GM11168 (cell line): ENCODE measurements at regions not wholly inside any gene's neighbourhood (a gene's known extent, or its start where the extent isn't known, plus 50 kb on each side); places are given as distances from the start of the nearest gene placed in this dataset.
"Not testable (repeated sequence)": the region's sequence is repeated elsewhere in the genome, so short reads cannot be mapped to it uniquely, and the experiment has no call there.

Experiments used
- in situ Hi-C: fragments of 300-500 bp; cut with MboI; formaldehyde crosslinking; loops from one replicate; pipeline ENCODE4 v1.12.0; 2022; ENCODE audit warnings: low sequenced_read_pairs; ENCODE audit not compliant: unreplicated experiment

- in situ Hi-C loops: no loop called here
These were observed 70.1 kb downstream of the FBXO4 start for GRCh38 chr5:41995193-41995592.

DNA sequence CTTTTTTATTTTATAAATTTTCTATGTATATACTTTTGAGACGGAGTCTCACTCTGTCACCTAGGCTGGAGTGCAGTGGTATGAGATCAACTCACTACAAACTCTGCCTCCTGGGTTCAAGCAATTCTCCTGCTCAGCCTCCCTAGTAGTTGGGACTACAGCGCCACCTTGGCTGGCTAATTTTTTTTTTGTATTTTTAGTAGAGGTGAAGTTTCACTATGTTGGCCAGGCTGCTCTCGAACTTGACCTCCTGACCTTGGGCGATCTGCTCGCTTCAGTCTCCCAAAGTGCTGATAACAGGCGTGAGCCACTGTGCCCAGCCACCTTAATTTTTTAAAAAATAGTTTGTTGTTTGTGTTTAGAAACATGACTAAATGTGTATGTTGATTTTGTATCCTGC lies 76.6 kb downstream of the FBXO4 start:
- in situ Hi-C loops: no loop called here

DNA sequence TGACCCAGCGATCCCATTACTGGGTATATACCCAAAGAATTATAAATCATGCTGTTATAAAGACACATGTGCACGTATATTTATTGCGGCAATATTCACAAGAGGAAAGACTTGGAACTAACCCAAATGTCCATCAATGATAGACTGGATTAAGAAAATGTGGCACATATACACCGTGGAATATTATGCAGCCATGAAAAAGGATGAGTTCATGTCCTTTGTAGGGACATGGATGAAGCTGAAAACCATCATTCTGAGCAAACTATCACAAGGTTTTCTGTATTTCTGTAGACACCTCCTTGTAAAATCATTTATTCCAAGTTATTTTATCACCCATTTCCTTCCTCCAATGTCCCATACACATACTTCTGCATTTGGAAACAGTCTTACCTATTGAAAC lies 78.8 kb downstream of the FBXO4 start:
- in situ Hi-C loops: not testable (repeated sequence)

- in situ Hi-C loops: no loop called here
These were observed 80.6 kb downstream of the FBXO4 start for GRCh38 chr5:42005561-42006153.

GRCh38 chr5:42013561-42013960 lies 88.5 kb downstream of the FBXO4 start:
- in situ Hi-C loops: no loop called here

DNA sequence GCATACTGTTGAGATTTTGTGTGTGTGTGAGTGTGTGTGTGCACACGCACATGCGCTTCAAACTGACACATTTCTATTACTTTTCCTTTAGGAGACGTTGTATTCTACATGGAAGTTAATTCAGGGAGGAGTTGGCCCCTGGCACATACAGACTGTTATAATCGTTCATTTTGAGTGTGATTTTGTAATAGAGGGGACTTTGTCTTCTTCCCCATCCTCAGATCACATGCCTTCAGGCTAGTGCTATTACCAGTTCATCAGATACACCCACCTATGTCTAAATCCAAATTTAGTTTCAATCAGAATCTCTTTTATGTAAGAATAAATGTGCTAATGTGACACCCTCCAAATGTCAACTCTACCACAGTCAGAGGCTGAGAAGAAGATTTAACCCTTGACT lies 90.2 kb downstream of the FBXO4 start:
- in situ Hi-C loops: no loop called here

DNA sequence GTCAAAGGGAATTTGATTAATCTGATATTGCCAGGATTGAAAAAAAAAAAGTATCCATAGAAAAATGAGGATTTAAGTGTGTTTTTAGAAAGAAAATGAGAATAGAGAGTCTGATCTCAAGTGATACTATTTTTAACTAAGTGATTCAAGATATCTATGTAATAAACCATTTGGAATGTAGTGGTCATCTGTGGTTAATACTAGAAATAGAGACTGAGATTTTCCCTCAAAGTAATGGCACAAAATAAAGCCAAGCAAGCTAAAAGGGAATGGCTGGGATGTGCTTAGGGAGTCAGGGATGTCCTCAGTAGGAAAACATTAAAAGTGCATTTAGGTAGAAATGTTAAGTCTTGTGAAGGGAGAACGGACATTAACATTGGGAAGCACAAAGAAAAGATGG lies 90.6 kb downstream of the FBXO4 start:
- in situ Hi-C loops: no loop called here

DNA sequence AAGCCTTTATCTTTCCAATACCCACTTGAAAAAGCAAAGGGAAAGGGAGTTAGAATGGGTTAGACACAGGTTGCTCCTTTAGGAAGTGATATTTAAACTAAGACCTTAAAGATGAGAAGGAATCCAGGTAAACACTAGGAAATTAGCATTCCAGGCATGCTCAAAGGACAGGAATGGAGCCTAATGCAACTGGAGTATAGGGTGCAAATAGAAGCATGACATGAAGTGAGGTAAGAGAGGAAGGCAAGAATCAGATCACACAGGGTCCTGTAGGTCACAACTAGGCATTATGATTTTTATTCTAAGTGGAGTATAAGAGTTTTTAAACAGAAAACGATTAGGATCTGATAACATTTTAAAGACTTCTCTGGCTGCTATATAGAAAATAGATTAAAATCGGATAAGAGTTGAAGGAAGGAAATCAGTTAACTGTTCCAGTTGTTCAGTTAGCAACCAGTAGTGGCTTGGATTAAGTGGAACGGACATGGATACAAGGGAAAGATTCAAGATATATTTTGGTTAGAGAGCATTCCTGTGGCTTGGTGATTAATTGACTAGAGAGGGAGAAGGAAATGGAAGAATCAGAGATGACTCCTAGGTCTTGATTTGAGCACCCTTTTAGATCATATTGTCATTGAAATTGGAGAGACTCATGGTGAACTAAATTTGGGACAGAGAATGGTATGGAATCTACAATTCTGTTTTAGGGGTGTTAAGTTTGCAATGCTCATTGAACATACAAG lies 95.9 kb downstream of the FBXO4 start:
- in situ Hi-C loops: no loop called here

- in situ Hi-C loops: no loop called here
These were observed 96.8 kb downstream of the FBXO4 start for GRCh38 chr5:42021923-42022322.

DNA sequence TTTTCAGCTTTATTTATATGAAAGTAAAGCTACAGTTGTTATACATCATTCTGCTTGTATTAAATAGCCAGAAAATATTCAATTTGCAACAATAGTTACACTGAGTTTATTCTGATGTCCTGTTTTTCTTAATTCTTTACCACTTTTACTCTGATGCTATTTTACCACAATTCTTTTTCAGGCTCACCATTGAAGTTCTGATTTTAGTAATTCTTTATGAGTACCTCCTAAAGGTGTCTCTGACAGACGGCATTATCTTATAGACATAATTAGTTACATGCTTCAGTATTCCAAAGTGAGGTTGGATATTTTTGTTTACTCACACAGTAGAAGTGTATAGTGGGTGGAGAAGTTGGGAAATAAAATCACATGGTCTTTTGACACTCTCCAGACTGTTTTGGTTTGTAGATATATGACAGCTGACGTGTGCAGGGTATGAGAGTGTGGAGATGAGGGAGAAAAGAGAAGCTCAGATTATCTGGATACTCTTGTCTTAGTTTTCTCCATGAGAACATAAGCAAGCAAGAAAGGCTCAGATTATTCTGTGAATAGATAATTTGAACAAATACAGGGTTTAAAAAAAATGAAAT lies 97.4 kb downstream of the FBXO4 start:
- in situ Hi-C loops: no loop called here

DNA sequence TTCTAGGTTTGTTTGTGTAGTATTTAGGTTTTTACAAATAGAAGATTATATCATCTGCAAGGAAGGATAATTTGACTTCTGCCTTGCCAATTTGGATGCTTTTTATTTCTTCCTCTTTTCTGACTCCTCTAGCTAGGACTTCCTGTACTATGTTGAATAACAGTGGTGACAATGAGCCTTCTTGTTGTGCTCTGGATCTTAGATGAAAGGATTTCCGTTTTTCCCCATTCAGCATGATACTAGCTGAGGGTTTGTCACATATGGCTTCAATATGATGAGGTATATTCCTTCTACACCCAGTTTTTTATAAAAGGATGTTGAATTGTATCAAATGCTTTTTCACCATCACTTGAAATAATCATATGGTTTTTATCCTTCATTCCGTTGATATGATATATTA lies 101.4 kb downstream of the FBXO4 start:
- in situ Hi-C loops: no loop called here

DNA sequence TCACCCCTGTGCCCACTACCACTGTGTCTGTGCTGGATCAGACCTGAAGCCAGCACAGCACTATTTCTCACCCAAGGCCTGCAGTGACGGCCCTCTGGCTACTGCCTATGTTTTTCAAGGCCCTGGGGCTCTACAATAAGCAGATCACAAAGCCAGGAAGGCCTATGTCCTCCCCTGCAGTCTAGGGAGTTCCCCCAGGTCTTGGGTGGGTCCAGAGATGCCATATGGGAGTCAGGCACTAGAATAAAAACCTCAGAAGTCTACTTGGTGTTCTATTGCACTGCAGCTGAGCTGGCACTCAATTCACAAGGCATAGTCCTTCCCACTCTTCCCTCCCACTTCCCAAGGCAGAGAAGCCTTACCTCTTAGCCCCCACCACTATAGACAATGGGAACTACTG lies 107.1 kb downstream of the FBXO4 start:
- in situ Hi-C loops: no loop called here

DNA sequence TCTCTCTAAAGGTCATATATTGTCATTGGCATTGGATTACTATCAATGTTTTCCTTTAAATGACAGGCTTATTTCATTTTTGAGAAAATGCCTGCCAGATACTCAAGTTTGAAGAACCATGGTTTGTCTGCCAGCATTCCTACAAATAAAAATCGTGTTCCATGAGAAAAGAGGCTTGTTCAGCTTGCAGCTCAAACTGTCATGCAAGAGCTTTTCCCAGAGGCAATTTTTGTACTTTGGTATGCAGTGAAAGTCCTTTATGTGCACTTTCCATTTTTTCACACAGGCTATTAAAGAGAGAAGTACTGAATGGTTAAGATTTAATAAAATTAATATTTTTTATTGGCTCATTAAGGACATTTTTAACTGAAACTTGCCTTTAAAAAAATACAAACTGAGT lies 110.4 kb downstream of the FBXO4 start:
- in situ Hi-C loops: no loop called here

- in situ Hi-C loops: no loop called here
These were observed 111.3 kb downstream of the FBXO4 start for GRCh38 chr5:42036379-42036778.

GRCh38 chr5:42037379-42037932 lies 112.4 kb downstream of the FBXO4 start:
- in situ Hi-C loops: no loop called here

GRCh38 chr5:42043400-42043799 lies 118.3 kb downstream of the FBXO4 start:
- in situ Hi-C loops: no loop called here

DNA sequence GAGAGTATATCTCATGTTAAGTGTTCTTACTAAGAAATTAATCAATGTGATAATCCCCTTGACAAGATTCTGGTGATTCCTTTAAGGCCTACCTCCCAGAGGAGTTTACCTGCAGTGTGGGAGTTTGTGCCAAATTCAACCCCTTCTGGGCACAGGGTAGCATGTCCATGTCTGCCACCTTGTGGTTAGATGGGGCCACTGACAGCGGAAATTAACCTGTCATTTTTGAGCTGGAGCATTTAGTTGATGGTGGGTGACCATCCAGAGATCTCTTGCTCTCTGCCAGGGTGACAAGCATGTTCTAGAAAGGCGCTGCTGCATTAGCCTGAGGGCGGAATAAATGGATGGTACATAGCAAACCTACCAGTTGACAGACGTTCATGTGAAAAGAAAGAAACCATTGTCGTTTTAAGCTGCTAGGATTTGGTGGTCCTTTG lies 132.2 kb downstream of the FBXO4 start:
- in situ Hi-C loops: loop anchor here (5.0 to 25.0 kb wide), 2 partner anchors 195 to 370 kb away; no protein-coding TSS in a partner anchor

GRCh38 chr5:42059291-42059690 lies 134.2 kb downstream of the FBXO4 start:
- in situ Hi-C loops: loop anchor here (5.0 to 25.0 kb wide), 2 partner anchors 197 to 372 kb away; no protein-coding TSS in a partner anchor

GRCh38 chr5:42059778-42060464 lies 134.8 kb downstream of the FBXO4 start:
- in situ Hi-C loops: loop anchor here (5.0 to 25.0 kb wide), 2 partner anchors 198 to 373 kb away; no protein-coding TSS in a partner anchor

DNA sequence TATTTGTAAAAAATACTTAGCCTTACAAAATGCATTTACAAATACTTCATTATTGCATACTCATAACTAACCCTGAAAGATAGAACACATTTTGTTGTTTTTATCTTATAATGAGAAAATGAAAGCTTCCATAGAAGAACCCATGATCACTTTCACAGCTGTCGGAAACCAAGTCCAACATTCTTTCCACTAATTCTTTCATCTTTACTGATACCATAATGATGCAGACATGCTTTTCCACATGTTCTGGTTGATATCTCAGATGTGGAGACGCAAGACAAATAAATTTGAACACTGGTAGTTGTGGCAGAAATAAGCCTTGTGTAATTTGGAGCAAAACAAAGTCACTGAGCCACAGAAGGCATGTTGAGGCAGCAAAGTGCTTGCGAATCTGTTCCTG lies 136.0 kb downstream of the FBXO4 start:
- in situ Hi-C loops: loop anchor here (25.0 kb wide), 1 partner anchor 374 kb away; no protein-coding TSS in a partner anchor
